GM19043 (cell line): ENCODE measurements at regions not wholly inside any gene's neighbourhood (a gene's known extent, or its start where the extent isn't known, plus 50 kb on each side); places are given as distances from the start of the nearest gene placed in this dataset.

Experiments
- ATAC-seq: cut with Tn5 transposase; IDR thresholded peaks from one replicate; pipeline ENCODE4 v1.9.1; 2021; ENCODE audit warnings: low read depth; ENCODE audit not compliant: unreplicated experiment

DNA sequence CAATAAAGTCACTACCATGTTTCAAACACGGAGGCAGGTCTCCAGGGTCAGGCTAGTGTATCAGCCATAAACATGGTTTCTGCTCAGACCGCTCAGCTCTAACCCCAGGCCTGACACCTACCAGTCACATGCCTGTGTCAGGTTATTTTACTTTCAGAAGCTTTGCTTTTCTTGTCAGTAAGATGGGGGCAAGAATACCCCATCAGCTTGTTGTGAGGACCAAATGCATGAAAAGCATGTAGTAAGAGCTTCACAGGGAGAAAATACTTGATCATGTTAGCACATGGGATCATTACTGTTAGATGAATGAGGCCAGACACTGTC lies 65.2 kb upstream of the PIM1 start:
- ATAC-seq = no peak

DNA sequence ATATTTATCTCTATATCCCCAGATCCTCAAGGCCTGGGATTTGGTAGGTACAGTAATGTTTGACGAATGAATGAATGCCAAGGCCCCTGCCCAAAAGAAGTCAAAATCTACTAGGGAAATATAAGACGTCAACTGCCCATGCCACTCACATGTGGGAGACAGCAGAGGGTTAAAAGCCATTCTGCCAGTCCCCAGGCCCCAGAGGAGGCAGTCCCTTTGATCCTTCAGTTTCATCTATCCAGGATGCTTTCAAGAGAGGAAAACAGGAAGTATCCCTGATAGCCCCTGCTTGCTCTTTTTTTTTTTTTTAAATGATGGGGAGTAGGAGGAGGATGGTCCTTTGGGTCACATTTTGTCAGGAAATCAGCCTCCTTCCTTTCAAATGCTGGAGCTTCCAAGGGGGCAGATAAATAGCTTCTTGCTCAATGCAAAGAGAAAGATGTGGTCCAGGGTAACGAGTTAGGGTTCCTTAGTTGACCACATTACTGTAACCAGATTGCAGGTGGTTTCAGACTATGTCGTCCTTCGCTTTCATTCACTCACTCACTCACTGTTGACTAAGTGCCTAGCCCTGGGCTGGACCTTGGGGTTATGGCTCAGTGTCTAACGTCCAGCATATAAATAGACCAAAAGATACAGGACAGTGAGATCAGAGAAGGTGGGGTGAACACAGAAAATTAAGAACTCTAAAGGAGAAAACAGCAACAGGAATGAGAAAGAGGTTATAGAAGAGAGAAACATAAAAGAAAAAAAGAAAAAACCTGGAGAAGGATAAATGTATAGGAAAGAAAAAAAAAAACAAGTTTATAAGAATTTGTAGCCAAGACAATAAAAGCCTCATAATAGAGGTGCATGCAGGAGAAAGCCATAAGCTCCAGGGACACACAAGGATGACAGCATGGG lies 64.6 kb upstream of the PIM1 start:
- no peak for ATAC-seq

DNA sequence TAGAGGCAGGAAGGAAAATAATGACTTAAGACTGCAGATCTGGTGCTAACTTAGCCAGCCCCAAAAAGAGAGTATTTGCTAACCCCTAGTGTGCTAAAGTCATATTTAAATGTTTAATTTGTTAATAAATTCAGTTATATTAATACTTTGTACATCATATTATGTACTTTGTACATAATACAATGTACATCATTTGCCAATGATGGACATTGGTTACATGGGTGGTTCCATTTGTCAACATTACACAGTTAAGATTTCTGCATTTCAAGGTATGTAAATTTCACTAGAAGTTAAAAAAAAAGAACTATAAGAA lies 63.9 kb upstream of the PIM1 start:
- no peak for ATAC-seq

DNA sequence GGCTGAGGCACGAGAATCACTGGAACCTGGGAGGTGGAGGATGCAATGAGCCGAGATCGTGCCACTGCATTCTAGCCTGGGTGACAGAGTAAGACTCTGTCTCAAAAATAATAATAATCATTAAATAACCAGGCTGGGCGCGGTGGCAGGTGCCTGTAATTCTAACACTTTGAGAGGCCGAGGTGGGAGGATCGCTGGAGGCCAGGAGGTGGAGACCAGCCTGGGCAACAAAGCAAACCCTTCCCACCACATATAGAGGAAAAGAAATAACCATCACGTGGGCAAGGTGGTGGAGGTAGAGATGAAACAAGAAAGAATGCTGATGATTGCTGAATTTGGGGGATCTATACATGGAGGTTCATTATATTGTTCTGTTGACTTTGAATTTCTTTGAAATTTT lies 63.4 kb upstream of the PIM1 start:
- no peak for ATAC-seq

DNA sequence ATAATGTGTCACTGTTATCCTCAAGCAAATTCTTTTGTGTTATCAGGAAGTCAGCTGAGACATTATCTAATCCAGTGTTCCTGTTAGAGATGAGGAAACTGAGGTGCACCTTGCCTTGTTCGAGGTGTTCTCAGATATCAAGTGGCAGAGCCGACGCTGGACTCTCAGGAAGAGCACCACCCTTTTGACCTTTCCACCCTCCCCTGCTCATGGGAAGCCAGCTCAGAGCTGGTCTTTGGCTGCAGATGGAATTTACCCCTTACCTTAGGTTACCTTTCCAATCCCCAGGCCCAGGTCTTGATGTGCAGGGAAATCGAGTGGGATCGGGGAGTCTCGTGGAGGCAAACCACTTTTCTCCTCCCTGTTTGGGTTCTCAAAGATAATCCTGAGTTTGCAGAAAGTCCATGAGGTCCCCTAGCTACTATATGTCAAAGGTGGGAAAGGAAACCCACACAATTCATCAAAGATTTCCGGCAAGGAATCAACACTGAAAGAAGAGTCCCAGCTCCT lies 62.9 kb upstream of the PIM1 start:
- no peak for ATAC-seq

DNA sequence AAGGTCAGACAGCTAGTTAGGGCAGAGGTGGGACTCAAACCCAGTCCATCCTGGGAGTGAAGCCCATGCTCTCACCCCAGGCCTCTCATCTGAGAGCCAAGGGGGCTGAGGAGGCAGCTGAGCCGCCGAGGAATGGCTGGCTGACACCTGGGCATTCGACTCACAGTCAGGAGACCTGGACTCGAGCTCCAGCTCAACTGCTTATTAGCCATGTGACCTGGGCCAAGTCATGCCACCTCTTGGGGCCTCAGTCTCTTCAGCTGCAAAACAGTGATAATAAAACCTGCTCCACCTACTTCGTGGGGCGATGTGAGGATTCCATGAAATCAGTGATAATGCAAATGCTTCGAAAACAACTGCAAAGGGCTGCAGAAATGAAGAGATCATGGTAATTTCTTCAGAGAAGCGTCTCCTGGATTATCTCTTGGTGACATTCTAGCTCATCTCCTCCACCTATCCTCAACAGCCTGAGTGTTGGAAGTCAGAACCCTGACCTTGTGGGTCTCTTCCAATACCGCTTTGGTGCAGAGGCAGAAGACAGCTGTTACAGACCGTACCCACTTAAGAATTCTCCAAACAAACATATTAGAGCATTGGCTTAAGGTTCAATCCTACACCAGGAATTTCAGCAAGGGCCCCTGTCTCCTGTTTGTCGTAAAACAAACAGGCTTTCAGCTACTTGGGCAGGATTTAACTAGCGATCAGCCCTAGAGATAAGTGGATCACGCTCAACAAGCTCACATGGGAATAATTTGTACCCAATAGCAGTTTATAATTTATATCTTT lies 60.0 kb upstream of the PIM1 start:
- ATAC-seq = no peak

DNA sequence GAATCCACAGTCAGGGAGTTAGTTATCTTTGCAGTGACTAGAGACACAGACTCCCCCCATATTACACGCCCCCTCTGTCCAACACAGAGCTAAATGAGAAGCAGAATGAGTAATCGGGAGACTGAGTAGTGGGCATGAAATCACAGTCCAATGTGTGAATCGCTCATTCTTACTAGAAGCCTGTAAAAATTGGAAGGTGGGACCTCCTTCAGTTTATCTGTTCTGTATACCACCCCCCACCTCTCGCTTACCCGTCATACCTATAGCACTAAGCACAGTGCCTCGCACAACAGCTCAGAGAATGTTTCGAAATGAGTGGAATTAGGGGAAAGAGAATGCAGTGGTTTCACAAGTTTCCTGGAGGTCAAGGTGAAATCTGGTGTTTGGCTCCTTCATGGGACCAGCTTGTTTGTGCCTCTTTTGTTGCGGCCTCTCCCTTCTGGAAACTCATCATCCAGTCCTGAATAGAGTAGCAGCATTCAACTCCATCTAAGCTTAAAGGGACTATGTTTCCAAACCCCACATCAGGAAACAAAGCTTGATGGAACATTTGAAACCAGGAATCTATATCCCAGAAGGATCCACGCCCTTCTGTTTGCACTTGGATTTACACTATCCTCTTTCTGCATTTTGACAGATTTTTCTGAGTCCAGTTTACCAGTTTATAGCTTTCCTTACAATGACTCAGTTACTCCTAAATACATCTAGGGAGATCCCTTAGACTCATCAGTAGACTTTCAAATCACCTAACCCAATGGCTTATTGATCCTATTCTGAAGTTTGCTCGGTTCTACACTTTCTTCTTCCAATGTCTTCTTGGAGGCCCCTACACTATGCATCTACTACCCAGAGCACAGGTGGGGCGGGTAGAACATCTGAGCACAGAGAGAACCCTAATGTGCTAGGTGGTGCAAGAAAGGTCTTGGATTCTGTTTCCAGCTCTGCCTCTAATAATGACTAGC lies 59.2 kb upstream of the PIM1 start:
- ATAC-seq = no peak

DNA sequence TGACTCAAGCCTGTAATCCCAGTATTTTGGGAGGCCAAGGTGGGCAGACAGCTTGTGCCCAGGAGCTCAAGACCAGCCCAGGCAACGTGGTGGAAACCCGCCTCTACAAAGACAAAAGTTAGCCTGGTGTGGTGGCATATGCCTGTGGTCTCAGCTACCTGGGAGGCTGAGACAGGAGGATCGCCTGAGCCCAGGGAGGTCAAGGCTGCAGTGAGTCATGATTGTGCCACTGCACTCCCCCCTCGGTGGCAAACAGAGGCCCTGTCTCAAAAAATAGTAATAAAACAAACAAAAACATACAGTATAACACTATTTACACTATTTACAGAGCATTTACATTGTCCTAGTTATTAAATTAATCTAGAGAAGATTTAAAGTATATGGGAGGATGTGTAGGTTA lies 56.0 kb upstream of the PIM1 start:
- no peak for ATAC-seq

DNA sequence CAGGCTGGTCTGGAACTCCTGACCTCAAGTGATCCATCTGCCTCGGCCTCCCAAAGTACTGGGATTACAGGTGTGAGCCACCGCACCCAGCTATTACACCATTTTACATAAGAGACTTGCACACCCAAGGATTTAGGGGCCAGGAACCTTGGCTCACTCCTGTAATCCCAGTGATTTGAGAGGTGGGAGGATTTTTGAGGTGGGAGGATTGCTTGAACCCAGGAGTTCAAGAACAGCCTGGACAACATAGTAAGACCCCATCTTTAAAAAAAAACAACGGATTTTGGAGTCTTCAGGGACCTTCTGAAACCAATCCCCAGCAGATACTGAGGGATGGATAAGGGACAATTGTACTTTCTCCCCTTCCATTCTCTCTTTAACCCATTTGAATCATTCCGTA lies 55.3 kb upstream of the PIM1 start:
- no peak for ATAC-seq

DNA sequence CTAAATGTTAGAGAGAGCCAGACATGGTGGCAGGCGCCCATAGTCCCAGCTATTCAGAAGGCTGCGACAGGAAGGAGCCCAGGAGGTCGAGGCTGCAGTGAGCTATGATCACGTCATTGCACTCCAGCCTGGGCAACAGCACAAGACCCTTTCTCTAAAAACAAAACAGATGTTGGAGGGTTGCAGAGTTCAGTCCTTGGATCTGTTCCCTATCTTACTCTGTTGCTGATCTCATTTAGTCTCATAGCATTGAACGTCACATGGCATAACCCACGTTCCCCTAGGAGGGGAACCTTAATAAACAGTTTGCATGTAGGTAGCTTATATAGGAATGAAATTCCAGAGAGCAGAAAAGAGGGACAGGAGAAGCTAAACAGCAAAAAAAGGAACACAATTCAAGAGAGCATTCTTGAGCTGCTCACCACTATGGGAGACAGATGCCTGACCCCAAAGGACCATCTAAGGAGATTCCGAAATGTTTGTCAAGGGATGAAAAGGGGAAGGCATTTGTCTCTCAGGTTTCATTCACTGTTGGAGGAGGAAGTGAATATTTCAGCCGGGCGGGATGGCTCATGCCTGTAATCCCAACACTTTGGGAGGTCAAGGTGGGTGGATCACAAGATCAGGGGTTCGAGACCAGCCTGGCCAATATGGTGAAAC lies 54.6 kb upstream of the PIM1 start:
- no peak for ATAC-seq

DNA sequence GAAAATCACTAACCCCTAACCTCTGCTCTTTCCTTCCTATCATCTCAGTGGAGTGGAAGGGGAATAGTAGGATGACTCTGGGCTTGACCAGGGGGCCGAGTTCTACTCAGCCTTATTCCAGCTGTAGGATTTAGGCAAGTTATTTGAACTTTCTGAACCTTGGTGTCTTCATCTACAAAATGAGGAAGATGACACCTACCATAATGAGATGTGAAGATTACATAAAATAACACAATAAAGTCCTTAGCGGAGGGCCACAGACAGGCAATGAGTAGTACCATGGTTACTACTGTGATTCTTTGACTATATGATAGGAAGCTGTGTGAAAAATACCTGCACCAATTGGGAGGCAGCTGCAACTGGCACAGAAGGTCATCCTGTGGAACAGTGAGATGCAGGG lies 53.6 kb upstream of the PIM1 start:
- ATAC-seq = no peak

DNA sequence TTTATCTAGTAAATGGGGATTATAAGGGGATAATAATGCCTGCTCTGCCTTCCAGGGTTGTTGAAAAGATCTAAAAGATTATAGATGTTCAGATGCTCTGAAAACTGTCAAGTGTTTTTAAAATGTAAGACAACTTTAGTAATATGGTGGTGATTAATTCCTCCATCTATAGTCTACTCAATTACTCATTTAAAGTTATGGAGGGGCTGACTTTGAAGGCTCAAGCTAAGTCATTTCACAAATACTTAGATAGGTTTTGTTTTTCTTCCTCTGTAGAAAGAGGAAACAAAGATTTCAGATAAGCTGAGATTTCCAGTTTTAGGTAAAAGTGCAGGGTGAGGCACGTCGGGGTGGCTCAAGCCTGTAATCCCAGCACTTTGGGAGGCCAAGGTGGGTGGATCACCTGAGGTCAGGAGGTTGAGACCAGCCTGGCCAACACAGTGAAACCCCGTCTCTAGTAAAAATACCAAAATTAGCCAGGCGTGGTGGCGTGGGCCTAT lies 50.5 kb upstream of the PIM1 start:
- no peak for ATAC-seq
